ENCODE measurements at regions not wholly inside any gene's neighbourhood (a gene's known extent, or its start where the extent isn't known, plus 50 kb on each side); places are given as distances from the start of the nearest gene placed in this dataset.

GRCh38 chr11:109677876-109678275 is 255.9 kb downstream of the C11orf87 start:
- TF ChIP-seq EZH2 (IDR thresholded peaks at IDR 0.05; ENCODE audit: insufficient read depth, low read length) (no peak), CTCF (IDR thresholded peaks at IDR 0.05; ENCODE audit: insufficient read depth, low read depth, low read length) (no peak)
